ENCODE measurements at regions not wholly inside any gene's neighbourhood (a gene's known extent, or its start where the extent isn't known, plus 50 kb on each side); places are given as distances from the start of the nearest gene placed in this dataset.

- CTCF ChIA-PET: no interaction called here
- no peaks in the 10 kb centered on the region for H3K36me3 Mint-ChIP-seq (ENCODE audit: low read depth)
- no peaks in the 10 kb centered on the region for H3K9me3 Mint-ChIP-seq
- H3K27me3 Mint-ChIP-seq (ENCODE audit: low read depth): peaks cover 2% of the 10 kb centered on the region
- DNase-seq: no peak
- no peaks in the 10 kb centered on the region for H3K4me1 Mint-ChIP-seq (ENCODE audit: low read depth)
- no peak overlapping the region for H3K4me3 Mint-ChIP-seq
- intact Hi-C loops (cut with micrococcal nuclease): no loop called here
- no peak overlapping the region for H3K27ac Mint-ChIP-seq
Observed at GRCh38 chr3:106809041-106809440, 568.2 kb upstream of the CCDC54 start.

GRCh38 chr3:106809623-106810299 lies 567.5 kb upstream of the CCDC54 start:
- CTCF ChIA-PET: no interaction called here
- Mint-ChIP-seq H3K36me3 (ENCODE audit: low read depth) (no peaks in the 10 kb centered on the region), H3K27ac (no peak overlapping the region), H3K9me3 (no peaks in the 10 kb centered on the region), H3K27me3 (ENCODE audit: low read depth) (no peaks in the 10 kb centered on the region), H3K4me1 (ENCODE audit: low read depth) (no peaks in the 10 kb centered on the region), H3K4me3 (no peak overlapping the region)
- intact Hi-C loops (cut with micrococcal nuclease): no loop called here
- no peak for DNase-seq

- Mint-ChIP-seq H3K9me3 (no peaks in the 10 kb centered on the region), H3K4me3 (no peak overlapping the region), H3K27me3 (ENCODE audit: low read depth) (no peaks in the 10 kb centered on the region), H3K36me3 (ENCODE audit: low read depth) (no peaks in the 10 kb centered on the region), H3K4me1 (ENCODE audit: low read depth) (no peaks in the 10 kb centered on the region), H3K27ac (no peak overlapping the region)
- intact Hi-C loops (cut with micrococcal nuclease): no loop called here
- CTCF ChIA-PET: no interaction called here
- no peak for DNase-seq
Observed at GRCh38 chr3:106810300-106810875, 566.9 kb upstream of the CCDC54 start.

DNA sequence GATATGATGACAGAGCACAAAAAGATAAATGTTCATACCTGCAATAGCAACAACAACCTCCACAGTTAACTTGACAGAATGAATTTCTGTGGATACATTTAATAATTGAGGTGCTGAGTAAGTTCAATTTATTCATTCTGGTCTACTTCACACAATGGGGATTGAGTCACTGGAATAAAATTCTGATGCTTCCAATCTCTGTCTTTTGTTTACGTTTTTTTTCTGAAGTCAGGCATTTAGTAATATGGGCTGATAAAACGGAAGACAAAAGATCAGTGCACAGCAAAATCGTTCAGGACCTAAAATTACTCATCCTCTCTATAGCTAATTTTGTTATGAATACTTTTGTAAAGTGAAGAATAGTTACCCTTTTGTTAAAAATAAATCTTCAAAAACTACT lies 565.9 kb upstream of the CCDC54 start:
- no peak overlapping the region for H3K4me3 Mint-ChIP-seq
- DNase-seq: no peak
- intact Hi-C loops (cut with micrococcal nuclease): no loop called here
- no peaks in the 10 kb centered on the region for H3K9me3 Mint-ChIP-seq
- H3K27me3 Mint-ChIP-seq (ENCODE audit: low read depth): no peaks in the 10 kb centered on the region
- CTCF ChIA-PET: no interaction called here
- no peaks in the 10 kb centered on the region for H3K4me1 Mint-ChIP-seq (ENCODE audit: low read depth)
- no peak overlapping the region for H3K27ac Mint-ChIP-seq
- H3K36me3 Mint-ChIP-seq (ENCODE audit: low read depth): no peaks in the 10 kb centered on the region

DNA sequence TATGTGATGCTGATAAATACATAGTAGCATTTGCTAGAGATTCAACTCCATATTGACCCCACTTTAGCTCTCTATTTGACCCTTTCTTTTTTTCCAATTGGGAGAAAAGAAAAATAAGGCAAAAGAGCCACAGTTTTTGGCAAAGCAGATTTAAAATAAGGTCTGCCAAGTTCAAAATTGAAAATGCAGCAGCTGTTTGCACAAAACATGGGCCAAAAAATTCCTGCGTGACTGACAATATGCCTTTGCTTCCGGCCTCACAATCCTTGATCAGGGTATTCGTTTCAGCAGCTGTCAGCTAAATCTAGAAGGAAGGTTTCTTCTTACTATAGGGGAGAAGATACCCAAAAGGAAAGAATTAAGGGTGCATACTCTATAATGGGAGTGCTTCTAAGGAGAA lies 563.5 kb upstream of the CCDC54 start:
- CTCF ChIA-PET: no interaction called here
- no peaks in the 10 kb centered on the region for H3K27me3 Mint-ChIP-seq (ENCODE audit: low read depth)
- H3K36me3 Mint-ChIP-seq (ENCODE audit: low read depth): no peaks in the 10 kb centered on the region

GRCh38 chr3:106814231-106814630 lies 563.0 kb upstream of the CCDC54 start:
- Mint-ChIP-seq H3K36me3 (ENCODE audit: low read depth) (no peaks in the 10 kb centered on the region), H3K27me3 (ENCODE audit: low read depth) (no peaks in the 10 kb centered on the region), H3K9me3 (no peaks in the 10 kb centered on the region), H3K4me1 (ENCODE audit: low read depth) (no peaks in the 10 kb centered on the region), H3K27ac (no peak overlapping the region), H3K4me3 (no peak overlapping the region)
- CTCF ChIA-PET: no interaction called here
- no peak for DNase-seq
- intact Hi-C loops (cut with micrococcal nuclease): no loop called here

More for the DNA sequence above, 563.5 kb upstream of the CCDC54 start:
- Mint-ChIP-seq H3K9me3 (no peaks in the 10 kb centered on the region), H3K4me1 (ENCODE audit: low read depth) (no peaks in the 10 kb centered on the region), H3K4me3 (no peak overlapping the region), H3K27ac (no peak overlapping the region)
- DNase-seq: no peak
- intact Hi-C loops (cut with micrococcal nuclease): no loop called here

GRCh38 chr3:106816838-106817237 lies 560.4 kb upstream of the CCDC54 start:
- intact Hi-C loops (cut with micrococcal nuclease): no loop called here
- no peak overlapping the region for H3K4me3 Mint-ChIP-seq
- H3K27me3 Mint-ChIP-seq (ENCODE audit: low read depth): no peaks in the 10 kb centered on the region
- CTCF ChIA-PET: no interaction called here
- DNase-seq: no peak
- H3K27ac Mint-ChIP-seq: no peak overlapping the region
- no peaks in the 10 kb centered on the region for H3K4me1 Mint-ChIP-seq (ENCODE audit: low read depth)
- H3K9me3 Mint-ChIP-seq: peaks cover 2% of the 10 kb centered on the region
- no peaks in the 10 kb centered on the region for H3K36me3 Mint-ChIP-seq (ENCODE audit: low read depth)

GRCh38 chr3:106817706-106818105 lies 559.5 kb upstream of the CCDC54 start:
- CTCF ChIA-PET: no interaction called here
- Mint-ChIP-seq H3K4me3 (no peak overlapping the region), H3K4me1 (ENCODE audit: low read depth) (no peaks in the 10 kb centered on the region), H3K36me3 (ENCODE audit: low read depth) (no peaks in the 10 kb centered on the region), H3K27me3 (ENCODE audit: low read depth) (no peaks in the 10 kb centered on the region), H3K9me3 (peaks cover 2% of the 10 kb centered on the region), H3K27ac (no peak overlapping the region)
- intact Hi-C loops (cut with micrococcal nuclease): no loop called here
- no peak for DNase-seq

DNA sequence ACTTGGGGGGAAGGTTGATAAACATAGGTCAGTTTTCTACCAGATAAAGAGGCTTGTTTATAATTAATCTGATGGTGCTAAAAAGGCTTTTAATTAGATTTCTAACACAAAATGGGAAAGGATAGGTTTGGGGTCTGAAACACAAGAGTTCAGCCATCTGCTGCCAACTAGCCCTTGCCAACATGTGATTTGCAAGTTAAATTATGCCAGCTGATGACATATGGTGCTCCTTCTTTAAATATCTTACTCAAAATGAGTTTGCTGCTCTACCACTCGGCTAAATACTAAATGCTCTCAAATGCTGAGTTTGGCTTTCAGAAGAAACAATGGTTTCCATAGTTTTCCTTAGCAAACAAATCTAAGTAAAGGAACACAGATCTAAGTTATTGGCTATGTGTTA lies 557.8 kb upstream of the CCDC54 start:
- CTCF ChIA-PET: no interaction called here
- no peak for DNase-seq
- Mint-ChIP-seq H3K27ac (no peak overlapping the region), H3K36me3 (ENCODE audit: low read depth) (no peaks in the 10 kb centered on the region), H3K9me3 (peaks cover 2% of the 10 kb centered on the region), H3K4me1 (ENCODE audit: low read depth) (no peaks in the 10 kb centered on the region), H3K4me3 (no peak overlapping the region), H3K27me3 (ENCODE audit: low read depth) (no peaks in the 10 kb centered on the region)
- intact Hi-C loops (cut with micrococcal nuclease): no loop called here

DNA sequence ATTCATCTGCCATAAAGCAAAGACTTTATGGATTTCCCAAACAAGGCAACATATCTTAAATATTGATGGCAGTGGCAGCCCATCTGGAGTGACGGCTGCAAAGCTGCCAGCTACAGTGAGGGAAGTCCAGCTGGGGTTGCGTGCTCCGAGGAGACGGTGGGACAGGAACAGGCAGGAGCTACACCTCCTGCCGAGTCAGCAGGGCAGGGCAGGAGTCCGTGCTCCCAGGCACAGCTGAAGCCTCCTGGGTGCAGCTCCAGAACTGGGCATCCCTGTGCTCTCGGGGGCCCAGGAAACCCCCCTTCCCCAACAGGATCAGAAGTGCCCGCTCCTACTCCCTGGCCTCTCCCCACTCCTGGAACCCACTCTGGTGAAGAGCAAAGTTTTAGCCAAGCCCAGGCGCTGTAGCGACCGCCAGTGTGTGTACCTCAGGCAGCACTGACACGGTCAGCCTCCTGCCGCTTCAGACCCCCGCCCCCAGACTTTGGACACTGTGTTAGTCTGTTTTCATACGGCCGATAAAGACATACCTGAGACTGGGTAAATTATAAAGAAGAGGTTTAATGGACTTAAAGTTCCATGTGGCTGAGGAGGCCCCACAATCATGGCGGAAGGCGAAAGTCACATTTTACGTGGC lies 556.4 kb upstream of the CCDC54 start:
- intact Hi-C loops (cut with micrococcal nuclease): no loop called here
- Mint-ChIP-seq H3K27ac (no peak overlapping the region), H3K4me1 (ENCODE audit: low read depth) (no peaks in the 10 kb centered on the region), H3K9me3 (peaks cover 2% of the 10 kb centered on the region), H3K4me3 (no peak overlapping the region), H3K36me3 (ENCODE audit: low read depth) (no peaks in the 10 kb centered on the region), H3K27me3 (ENCODE audit: low read depth) (no peaks in the 10 kb centered on the region)
- CTCF ChIA-PET: no interaction called here
- no peak for DNase-seq

- H3K9me3 Mint-ChIP-seq: peaks cover 2% of the 10 kb centered on the region
- H3K36me3 Mint-ChIP-seq (ENCODE audit: low read depth): no peaks in the 10 kb centered on the region
- H3K27me3 Mint-ChIP-seq (ENCODE audit: low read depth): no peaks in the 10 kb centered on the region
- no peaks in the 10 kb centered on the region for H3K4me1 Mint-ChIP-seq (ENCODE audit: low read depth)
- DNase-seq: no peak
- intact Hi-C loops (cut with micrococcal nuclease): no loop called here
- CTCF ChIA-PET: no interaction called here
- no peak overlapping the region for H3K4me3 Mint-ChIP-seq
- H3K27ac Mint-ChIP-seq: no peak overlapping the region
Observed at GRCh38 chr3:106821801-106822200, 555.4 kb upstream of the CCDC54 start.

DNA sequence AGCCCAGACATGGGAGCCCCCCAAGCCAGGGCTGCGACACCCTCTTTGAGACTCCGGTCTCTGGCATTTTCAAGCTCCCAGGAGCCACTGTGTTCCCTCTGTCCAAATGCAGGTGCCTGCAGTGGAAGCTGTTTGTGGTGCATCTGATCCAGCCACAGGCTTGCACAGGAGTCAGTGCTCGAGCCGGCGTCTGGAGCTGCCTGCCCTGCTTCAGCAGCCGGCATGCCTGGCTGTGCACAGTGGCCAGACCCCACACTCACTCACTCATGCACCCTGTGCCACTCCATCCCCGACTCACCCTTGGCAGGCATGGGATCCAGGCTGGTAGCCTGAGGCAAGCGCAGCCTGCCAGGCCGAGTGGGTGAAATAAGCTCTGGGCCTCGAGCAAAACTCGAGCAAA lies 555.0 kb upstream of the CCDC54 start:
- Mint-ChIP-seq H3K4me3 (no peak overlapping the region), H3K36me3 (ENCODE audit: low read depth) (no peaks in the 10 kb centered on the region), H3K27me3 (ENCODE audit: low read depth) (no peaks in the 10 kb centered on the region), H3K27ac (no peak overlapping the region), H3K4me1 (ENCODE audit: low read depth) (peaks cover 1% of the 10 kb centered on the region), H3K9me3 (peaks cover 2% of the 10 kb centered on the region)
- CTCF ChIA-PET: no interaction called here
- intact Hi-C loops (cut with micrococcal nuclease): no loop called here
- no peak for DNase-seq

DNA sequence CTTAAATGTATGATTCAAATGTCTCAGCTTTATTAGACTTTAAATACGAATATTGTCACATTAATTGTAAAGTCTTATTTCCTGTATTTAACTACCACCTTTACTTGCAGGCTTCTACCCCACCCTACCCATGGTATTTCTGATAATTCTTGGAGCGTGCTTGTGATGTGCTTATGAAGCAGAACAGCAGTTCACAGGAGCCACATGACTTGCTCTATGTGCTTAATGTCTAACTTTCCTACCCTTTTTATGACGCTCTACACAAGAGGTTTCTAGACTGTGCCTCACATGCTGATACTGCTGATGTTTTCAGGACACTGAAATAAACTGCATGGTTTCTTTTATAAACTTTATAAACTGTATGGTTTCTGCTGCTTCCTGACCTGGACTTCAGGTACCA lies 553.5 kb upstream of the CCDC54 start:
- intact Hi-C loops (cut with micrococcal nuclease): no loop called here
- no peak overlapping the region for H3K4me3 Mint-ChIP-seq
- H3K27ac Mint-ChIP-seq: no peak overlapping the region
- no peaks in the 10 kb centered on the region for H3K27me3 Mint-ChIP-seq (ENCODE audit: low read depth)
- peaks cover 4% of the 10 kb centered on the region for H3K4me1 Mint-ChIP-seq (ENCODE audit: low read depth)
- H3K9me3 Mint-ChIP-seq: peaks cover 2% of the 10 kb centered on the region
- H3K36me3 Mint-ChIP-seq (ENCODE audit: low read depth): no peaks in the 10 kb centered on the region
- CTCF ChIA-PET: no interaction called here
- DNase-seq: no peak
